Ishikawa (cell line): ENCODE measurements at regions not wholly inside any gene's neighbourhood (a gene's known extent, or its start where the extent isn't known, plus 50 kb on each side); places are given as distances from the start of the nearest gene placed in this dataset.

Source experiments
- EP300 ChIP-seq: IDR thresholded peaks from 2 replicates; pipeline ENCODE4 v1.6.1; 2012; ENCODE audit warnings: borderline replicate concordance
- FOXM1 ChIP-seq: IDR thresholded peaks from 2 replicates; pipeline ENCODE4 v1.6.1; 2012; ENCODE audit warnings: low read depth, borderline replicate concordance
- MAX ChIP-seq: IDR thresholded peaks from 2 replicates; pipeline ENCODE4 v1.6.1; 2012
- TF ChIP-seq, protein P1 (sequence below): IDR thresholded peaks from 2 replicates; pipeline ENCODE4 v1.6.1; 2012

GRCh38 chr3:107985496-107985895 is 105.3 kb downstream of the CD47 start:
- TF ChIP-seq, protein P1, sequence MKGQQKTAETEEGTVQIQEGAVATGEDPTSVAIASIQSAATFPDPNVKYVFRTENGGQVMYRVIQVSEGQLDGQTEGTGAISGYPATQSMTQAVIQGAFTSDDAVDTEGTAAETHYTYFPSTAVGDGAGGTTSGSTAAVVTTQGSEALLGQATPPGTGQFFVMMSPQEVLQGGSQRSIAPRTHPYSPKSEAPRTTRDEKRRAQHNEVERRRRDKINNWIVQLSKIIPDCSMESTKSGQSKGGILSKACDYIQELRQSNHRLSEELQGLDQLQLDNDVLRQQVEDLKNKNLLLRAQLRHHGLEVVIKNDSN: no peak
- TF ChIP-seq FOXM1: no peak
- no peak for TF ChIP-seq MAX
- no peak for TF ChIP-seq EP300
